CD14-positive monocyte (primary cell): ENCODE measurements at regions not wholly inside any gene's neighbourhood (a gene's known extent, or its start where the extent isn't known, plus 50 kb on each side); places are given as distances from the start of the nearest gene placed in this dataset.

Source experiments
- DNase-seq, 3 donors: peaks; one replicate each; pipeline ENCODE4 v3.0.0-alpha.2; 2011 to 2022
- H2AFZ ChIP-seq: 2 replicates; pipeline ENCODE4 v1.6.0; 2012; ENCODE audit warnings: mild to moderate bottlenecking, low read depth, low read length, inconsistent platforms; ENCODE audit not compliant: insufficient read depth, poor library complexity, severe bottlenecking
- H3K27ac ChIP-seq, 2 donors: 1 replicate in 1 of 2; 2 replicates in 1 of 2; pipeline ENCODE4 v1.5.1; 2012 to 2013; ENCODE audit warnings: low read length in 2 of 2, control low read depth in 1 of 2, inconsistent platforms in 1 of 2, low read depth in 1 of 2, mild to moderate bottlenecking in 1 of 2
- H3K27me3 ChIP-seq, 2 donors: one replicate each; pipeline versions ENCODE4 v1.6.0 to v1.6.1; 2011 to 2013; ENCODE audit warnings: low read length in 2 of 2; ENCODE audit not compliant: control insufficient read depth in 2 of 2, insufficient read depth in 2 of 2
- H3K36me3 ChIP-seq, 2 donors: replicated peaks in 1 of 2; 1 replicate in 1 of 2; 2 replicates in 1 of 2; pipeline versions ENCODE4 v1.5.1 to v1.6.1; 2012 to 2013; ENCODE audit warnings: low read length in 2 of 2, control low read depth in 1 of 2, inconsistent platforms in 1 of 2, mild to moderate bottlenecking in 1 of 2; ENCODE audit not compliant: insufficient read depth in 2 of 2, control insufficient read depth in 1 of 2
- H3K4me1 ChIP-seq, 2 donors: 1 replicate in 1 of 2; 2 replicates in 1 of 2; pipeline versions ENCODE4 v1.5.1 to v1.6.1; 2012 to 2013; ENCODE audit warnings: low read length in 2 of 2, control low read depth in 1 of 2, inconsistent platforms in 1 of 2, mild to moderate bottlenecking in 1 of 2, moderate library complexity in 1 of 2; ENCODE audit not compliant: insufficient read depth in 2 of 2, control insufficient read depth in 1 of 2
- H3K4me2 ChIP-seq: replicated peaks from 2 replicates; pipeline ENCODE3; 2012; ENCODE audit warnings: low read length, moderate library complexity, mild to moderate bottlenecking; ENCODE audit not compliant: poor library complexity, severe bottlenecking; ENCODE audit errors: extremely low read depth
- H3K4me3 ChIP-seq, 3 experiments: fragments of 200-600 bp in 1 of 3; sonication (generic) in 1 of 3; replicated peaks in 1 of 3; 1 replicate in 2 of 3; 2 replicates in 1 of 3; pipeline ENCODE4 v1.5.1; 2011 to 2013; ENCODE audit warnings: low read length in 3 of 3, mild to moderate bottlenecking in 3 of 3, control low read depth in 2 of 3, low read depth in 2 of 3, inconsistent platforms in 1 of 3, moderate library complexity in 1 of 3
- H3K79me2 ChIP-seq: 2 replicates; pipeline ENCODE4 v1.6.0; 2012; ENCODE audit warnings: mild to moderate bottlenecking, control low read depth, inconsistent platforms, low read length, moderate library complexity; ENCODE audit not compliant: insufficient read depth
- H3K9ac ChIP-seq: 2 replicates; pipeline ENCODE4 v1.6.0; 2017; ENCODE audit warnings: low read length, mild to moderate bottlenecking; ENCODE audit not compliant: insufficient read depth, poor library complexity, severe bottlenecking
- H3K9me3 ChIP-seq, 2 donors: replicated peaks in 1 of 2; 1 replicate in 1 of 2; 2 replicates in 1 of 2; pipeline versions ENCODE4 v1.5.1 to v1.6.1; 2012 to 2013; ENCODE audit warnings: low read length in 2 of 2, control low read depth in 1 of 2; ENCODE audit not compliant: control insufficient read depth in 1 of 2, insufficient read depth in 1 of 2
- H4K20me1 ChIP-seq: 2 replicates; pipeline ENCODE4 v1.6.0; 2012; ENCODE audit warnings: mild to moderate bottlenecking, low read length, control low read depth, moderate library complexity; ENCODE audit not compliant: insufficient read depth
- H3K27ac Mint-ChIP-seq, 7 donors: one replicate each; pipeline ENCODE4 v1.8.0; 2020; ENCODE audit warnings: mild to moderate bottlenecking in 7 of 7, mixed read lengths in 7 of 7, moderate library complexity in 6 of 7, inconsistent platforms in 2 of 7
- H3K27me3 Mint-ChIP-seq, 3 donors: one replicate each; pipeline ENCODE4 v1.8.0; 2021 to 2022; ENCODE audit warnings: low read depth in 3 of 3, mild to moderate bottlenecking in 3 of 3, mixed read lengths in 3 of 3, moderate library complexity in 3 of 3, inconsistent platforms in 1 of 3
- H3K36me3 Mint-ChIP-seq, 2 donors: one replicate each; pipeline ENCODE4 v1.8.0; 2020; ENCODE audit warnings: mixed read lengths in 2 of 2, inconsistent platforms in 1 of 2, mild to moderate bottlenecking in 1 of 2
- H3K4me1 Mint-ChIP-seq: one replicate; pipeline ENCODE4 v1.8.0; 2020; ENCODE audit warnings: mild to moderate bottlenecking, mixed read lengths
- H3K4me3 Mint-ChIP-seq, 2 donors: one replicate each; pipeline ENCODE4 v1.8.0; 2020; ENCODE audit warnings: mild to moderate bottlenecking in 2 of 2, mixed read lengths in 2 of 2, moderate library complexity in 1 of 2
- H3K9me3 Mint-ChIP-seq, 7 donors: one replicate each; pipeline ENCODE4 v1.8.0; 2020 to 2022; ENCODE audit warnings: mixed read lengths in 7 of 7, mild to moderate bottlenecking in 6 of 7, moderate library complexity in 6 of 7, inconsistent platforms in 2 of 7
- CTCF ChIP-seq: fragments of 200-600 bp; IDR thresholded peaks from one replicate; pipeline ENCODE4 v1.8.0; 2022; ENCODE audit warnings: antibody characterized with exemption, mild to moderate bottlenecking
- WGBS: methylation state at CpG from one replicate; pipeline ENCODE4 v1.1.5; 2013; ENCODE audit warnings: missing lambda C conversion rate; ENCODE audit not compliant: insufficient coverage; 5-methylcytosine and 5-hydroxymethylcytosine counted together
- intact Hi-C, 2 donors: fragments of 100-400 bp; cut with micrococcal nuclease; formaldehyde crosslinking; loops; one replicate each; pipeline versions ENCODE4 v1.15.0 to v1.15.1; 2023

GRCh38 chr18:37641573-37641972 is 76.0 kb upstream of the CELF4 start:
- Histone ChIP-seq H4K20me1 (no peaks in the 10 kb centered on the region), H3K27ac (no peak overlapping the region), H3K9ac (no peak overlapping the region), H3K4me1 (no peaks in the 10 kb centered on the region), H3K27me3 (no peaks in the 10 kb centered on the region), H3K4me3 (no peak overlapping the region), H3K9me3 (peaks cover 17 to 18% of the 10 kb centered on the region in 2 donors), H3K79me2 (no peaks in the 10 kb centered on the region), H3K4me2 (no peak overlapping the region), H2AFZ (no peak overlapping the region), H3K36me3 (no peaks in the 10 kb centered on the region)
- DNase-seq = no peak
- H3K4me1 Mint-ChIP-seq = no peaks in the 10 kb centered on the region
- H3K36me3 Mint-ChIP-seq = no peaks in the 10 kb centered on the region
- H3K27ac Mint-ChIP-seq = no peak overlapping the region
- peaks cover 6 to 20% (median 14%) of the 10 kb centered on the region in 7 donors for H3K9me3 Mint-ChIP-seq
- 88% methylated on average over 2 of the region's 2 CpGs for WGBS
- peaks cover 0 to 1% (median 0%) of the 10 kb centered on the region in 3 donors for H3K27me3 Mint-ChIP-seq
- intact Hi-C loops = loop anchor here in 1 of 2 donors (10.0 kb wide), 1 partner anchor 57 kb away; no protein-coding TSS in a partner anchor
- H3K4me3 Mint-ChIP-seq = no peak overlapping the region
- TF ChIP-seq CTCF = no peak

- H3K4me3 ChIP-seq = no peak overlapping the region
Measured at GRCh38 chr18:37640504-37640903, 74.9 kb upstream of the CELF4 start.

More at GRCh38 chr18:37640504-37640903, 74.9 kb upstream of the CELF4 start:
- Histone ChIP-seq H3K9ac (no peak overlapping the region), H3K27ac (no peak overlapping the region), H3K4me2 (no peak overlapping the region), H3K79me2 (no peaks in the 10 kb centered on the region), H3K36me3 (no peaks in the 10 kb centered on the region), H3K27me3 (no peaks in the 10 kb centered on the region), H2AFZ (no peak overlapping the region), H3K4me1 (no peaks in the 10 kb centered on the region), H3K9me3 (peaks cover 17 to 18% of the 10 kb centered on the region in 2 donors), H4K20me1 (no peaks in the 10 kb centered on the region)
- Mint-ChIP-seq H3K4me3 (no peak overlapping the region), H3K27me3 (peaks cover 0 to 1% (median 0%) of the 10 kb centered on the region in 3 donors), H3K27ac (no peak overlapping the region), H3K36me3 (no peaks in the 10 kb centered on the region), H3K9me3 (peaks cover 6 to 20% (median 14%) of the 10 kb centered on the region in 7 donors), H3K4me1 (no peaks in the 10 kb centered on the region)
- no peak for TF ChIP-seq CTCF
- no peak for DNase-seq
- intact Hi-C loops = loop anchor here in 1 of 2 donors (10.0 kb wide), 1 partner anchor 56 kb away; no protein-coding TSS in a partner anchor
